BE2C (cell line): ENCODE measurements at regions not wholly inside any gene's neighbourhood (a gene's known extent, or its start where the extent isn't known, plus 50 kb on each side); places are given as distances from the start of the nearest gene placed in this dataset.
"Not testable (repeated sequence)": the region's sequence is repeated elsewhere in the genome, so short reads cannot be mapped to it uniquely, and the experiment has no call there.

Experiments
- DNase-seq: peaks from one replicate; pipeline ENCODE4 v3.0.0-alpha.2; 2020
- H3K27me3 ChIP-seq: fragments of 250-450 bp; sonication (Bioruptor Pico); 2 replicates; pipeline ENCODE4 v1.5.1; 2020; ENCODE audit warnings: mild to moderate bottlenecking
- H3K36me3 ChIP-seq: fragments of 250-450 bp; sonication (Bioruptor Pico); 2 replicates; pipeline ENCODE4 v1.5.1; 2020; ENCODE audit warnings: mild to moderate bottlenecking
- H3K4me1 ChIP-seq: fragments of 250-450 bp; sonication (Bioruptor Pico); 2 replicates; pipeline ENCODE4 v1.5.1; 2020
- H3K4me3 ChIP-seq: 2 replicates; pipeline ENCODE4 v1.5.1; 2011; ENCODE audit warnings: low read depth, low read length
- H3K9me3 ChIP-seq: fragments of 250-450 bp; sonication (Bioruptor Pico); 2 replicates; pipeline ENCODE4 v1.5.1; 2020
- TF ChIP-seq, protein P1 (sequence below): IDR thresholded peaks from 2 replicates; pipeline ENCODE4 v1.5.1; 2012; ENCODE audit warnings: mild to moderate bottlenecking, low read depth, low read length

DNA sequence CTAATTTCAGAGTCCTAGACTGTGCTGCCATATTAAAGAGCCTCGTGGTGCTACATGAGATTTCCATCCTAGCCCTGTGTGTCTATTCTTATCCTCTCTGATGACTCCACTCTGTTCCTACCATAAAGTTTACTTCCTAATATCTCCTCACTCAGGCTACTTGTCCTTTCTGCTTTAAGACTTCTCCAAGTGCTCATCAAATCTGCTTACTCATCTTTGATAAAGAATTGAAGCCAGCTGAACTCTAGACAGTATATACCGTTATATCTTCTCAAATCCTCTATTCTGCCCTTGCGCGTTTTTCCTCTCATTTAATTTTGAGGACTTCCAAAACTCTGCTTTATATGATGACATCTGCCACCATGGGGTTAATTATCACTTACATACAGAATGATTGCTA, 539.5 kb downstream of the HAPSTR1 start:
- H3K9me3 ChIP-seq = no peaks in the 10 kb centered on the region
- no peaks in the 10 kb centered on the region for H3K4me1 ChIP-seq
- no peak overlapping the region for H3K4me3 ChIP-seq
- no peaks in the 10 kb centered on the region for H3K27me3 ChIP-seq
- DNase-seq = no peak
- TF ChIP-seq, protein P1, sequence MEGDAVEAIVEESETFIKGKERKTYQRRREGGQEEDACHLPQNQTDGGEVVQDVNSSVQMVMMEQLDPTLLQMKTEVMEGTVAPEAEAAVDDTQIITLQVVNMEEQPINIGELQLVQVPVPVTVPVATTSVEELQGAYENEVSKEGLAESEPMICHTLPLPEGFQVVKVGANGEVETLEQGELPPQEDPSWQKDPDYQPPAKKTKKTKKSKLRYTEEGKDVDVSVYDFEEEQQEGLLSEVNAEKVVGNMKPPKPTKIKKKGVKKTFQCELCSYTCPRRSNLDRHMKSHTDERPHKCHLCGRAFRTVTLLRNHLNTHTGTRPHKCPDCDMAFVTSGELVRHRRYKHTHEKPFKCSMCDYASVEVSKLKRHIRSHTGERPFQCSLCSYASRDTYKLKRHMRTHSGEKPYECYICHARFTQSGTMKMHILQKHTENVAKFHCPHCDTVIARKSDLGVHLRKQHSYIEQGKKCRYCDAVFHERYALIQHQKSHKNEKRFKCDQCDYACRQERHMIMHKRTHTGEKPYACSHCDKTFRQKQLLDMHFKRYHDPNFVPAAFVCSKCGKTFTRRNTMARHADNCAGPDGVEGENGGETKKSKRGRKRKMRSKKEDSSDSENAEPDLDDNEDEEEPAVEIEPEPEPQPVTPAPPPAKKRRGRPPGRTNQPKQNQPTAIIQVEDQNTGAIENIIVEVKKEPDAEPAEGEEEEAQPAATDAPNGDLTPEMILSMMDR = no peak
- H3K36me3 ChIP-seq = no peaks in the 10 kb centered on the region

- DNase-seq = no peak
- no peaks in the 10 kb centered on the region for H3K27me3 ChIP-seq
- no peaks in the 10 kb centered on the region for H3K4me1 ChIP-seq
- TF ChIP-seq, protein P1 = no peak
- no peak overlapping the region for H3K4me3 ChIP-seq
- no peaks in the 10 kb centered on the region for H3K36me3 ChIP-seq
- H3K9me3 ChIP-seq = no peaks in the 10 kb centered on the region
Observed at GRCh38 chr16:9633844-9634243, 542.4 kb downstream of the HAPSTR1 start.

DNA sequence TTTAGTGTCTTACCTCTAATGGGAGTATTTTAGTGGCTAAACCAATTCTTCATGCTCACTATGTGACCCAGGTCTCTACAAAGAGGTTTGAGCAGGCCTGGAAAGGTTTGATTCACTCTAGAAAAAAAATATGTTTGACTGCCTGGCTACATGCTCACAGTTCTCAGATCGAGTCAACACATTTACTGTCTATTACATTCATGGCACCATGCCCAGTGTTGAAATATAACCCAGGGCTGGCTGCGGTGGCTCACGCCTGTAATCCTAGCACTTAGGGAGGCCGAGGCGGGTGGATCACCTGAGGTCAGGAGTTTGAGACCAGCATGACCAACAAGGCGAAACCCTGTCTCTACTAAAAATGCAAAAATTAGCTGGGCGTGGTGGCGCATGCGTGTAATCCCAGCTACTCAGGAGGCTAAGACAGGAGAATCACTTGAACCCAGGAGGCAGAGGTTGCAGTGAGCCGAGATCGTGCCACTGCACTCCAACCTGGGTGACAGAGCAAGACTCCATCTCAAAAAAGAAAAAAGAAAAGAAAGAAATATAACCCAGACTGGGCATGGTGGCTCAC, 543.8 kb downstream of the HAPSTR1 start:
- not testable (repeated sequence) for H3K4me1 ChIP-seq, H3K9me3 ChIP-seq, H3K27me3 ChIP-seq, H3K36me3 ChIP-seq, H3K4me3 ChIP-seq, DNase-seq

GRCh38 chr16:9644258-9644657, 538.0 kb downstream of the GRIN2A start:
- Histone ChIP-seq H3K4me1 (no peaks in the 10 kb centered on the region), H3K9me3 (peaks cover 2% of the 10 kb centered on the region; the same call in 1 of the 2 replicates), H3K27me3 (no peaks in the 10 kb centered on the region), H3K36me3 (no peaks in the 10 kb centered on the region), H3K4me3 (no peak overlapping the region)
- no peak for DNase-seq
- TF ChIP-seq, protein P1 = no peak

DNA sequence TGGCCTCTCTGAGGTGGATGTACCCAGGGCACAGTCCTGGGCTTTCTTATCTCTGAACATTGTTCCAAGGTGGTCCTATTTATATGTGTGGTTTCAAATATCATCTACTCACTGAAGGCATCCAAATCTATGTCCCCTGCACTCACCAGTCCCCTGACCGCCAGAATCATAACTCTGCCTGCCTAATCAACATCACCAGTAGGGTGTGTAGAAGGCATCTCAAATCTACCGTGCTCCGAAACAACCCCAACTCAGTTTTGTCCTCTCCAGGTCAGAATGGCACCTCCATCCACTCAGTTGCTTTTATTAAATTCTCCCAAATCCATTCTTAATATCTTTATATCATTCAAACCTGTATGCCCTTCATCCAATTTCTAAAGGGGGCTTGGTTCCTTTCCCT, 536.3 kb downstream of the GRIN2A start:
- Histone ChIP-seq H3K4me3 (no peak overlapping the region), H3K9me3 (peaks cover 2% of the 10 kb centered on the region; the same call in 1 of the 2 replicates), H3K4me1 (no peaks in the 10 kb centered on the region), H3K36me3 (no peaks in the 10 kb centered on the region), H3K27me3 (no peaks in the 10 kb centered on the region)
- TF ChIP-seq, protein P1 = no peak
- DNase-seq = no peak

- no peaks in the 10 kb centered on the region for H3K36me3 ChIP-seq
- H3K9me3 ChIP-seq = peaks cover 2% of the 10 kb centered on the region; the same call in 1 of the 2 replicates
- no peak for DNase-seq
- H3K27me3 ChIP-seq = no peaks in the 10 kb centered on the region
- TF ChIP-seq, protein P1 = peak; percentile 54
- no peak overlapping the region for H3K4me3 ChIP-seq
- no peaks in the 10 kb centered on the region for H3K4me1 ChIP-seq
Observed at GRCh38 chr16:9647981-9648701, 534.1 kb downstream of the GRIN2A start.
